ENCODE measurements at regions not wholly inside any gene's neighbourhood (a gene's known extent, or its start where the extent isn't known, plus 50 kb on each side); places are given as distances from the start of the nearest gene placed in this dataset.

GRCh38 chr18:25647404-25647803 lies 295.4 kb upstream of the ZNF521 start:
- DNase-seq (ENCODE audit: low read depth in 2 of 2): no peak

- no peak for DNase-seq (ENCODE audit: low read depth in 2 of 2)
Observed at GRCh38 chr18:25646971-25647370, 295.0 kb upstream of the ZNF521 start.

GRCh38 chr18:25639596-25639995 lies 287.6 kb upstream of the ZNF521 start:
- DNase-seq (ENCODE audit: low read depth in 2 of 2): no peak

- no peak for DNase-seq (ENCODE audit: low read depth in 2 of 2)
Observed at GRCh38 chr18:25633563-25633962, 281.6 kb upstream of the ZNF521 start.

GRCh38 chr18:25630682-25631081 lies 278.7 kb upstream of the ZNF521 start:
- no peak for DNase-seq (ENCODE audit: low read depth in 2 of 2)

- no peak for DNase-seq (ENCODE audit: low read depth in 2 of 2)
Observed at GRCh38 chr18:25621682-25622081, 269.7 kb upstream of the ZNF521 start.

GRCh38 chr18:25621144-25621543 lies 269.2 kb upstream of the ZNF521 start:
- DNase-seq (ENCODE audit: low read depth in 2 of 2): no peak

GRCh38 chr18:25614168-25614567 lies 262.2 kb upstream of the ZNF521 start:
- DNase-seq (ENCODE audit: low read depth in 2 of 2): no peak

GRCh38 chr18:25612466-25612865 lies 260.5 kb upstream of the ZNF521 start:
- DNase-seq (ENCODE audit: low read depth in 2 of 2): no peak

GRCh38 chr18:25608091-25608490 lies 256.1 kb upstream of the ZNF521 start:
- DNase-seq (ENCODE audit: low read depth in 2 of 2): no peak

- no peak for DNase-seq (ENCODE audit: low read depth in 2 of 2)
Observed at GRCh38 chr18:25604894-25605597, 253.1 kb upstream of the ZNF521 start.

GRCh38 chr18:25604196-25604893 lies 252.4 kb upstream of the ZNF521 start:
- DNase-seq (ENCODE audit: low read depth in 2 of 2): no peak

- no peak for DNase-seq (ENCODE audit: low read depth in 2 of 2)
Observed at GRCh38 chr18:25599443-25599842, 247.5 kb upstream of the ZNF521 start.

- no peak for DNase-seq (ENCODE audit: low read depth in 2 of 2)
Observed at GRCh38 chr18:25597476-25597875, 245.5 kb upstream of the ZNF521 start.

- no peak for DNase-seq (ENCODE audit: low read depth in 2 of 2)
Observed at GRCh38 chr18:25595274-25596060, 243.5 kb upstream of the ZNF521 start.

- no peak for DNase-seq (ENCODE audit: low read depth in 2 of 2)
Observed at GRCh38 chr18:25594351-25594750, 242.4 kb upstream of the ZNF521 start.

- no peak for DNase-seq (ENCODE audit: low read depth in 2 of 2)
Observed at GRCh38 chr18:25592804-25593360, 240.9 kb upstream of the ZNF521 start.

GRCh38 chr18:25590456-25590855 lies 238.5 kb upstream of the ZNF521 start:
- no peak for DNase-seq (ENCODE audit: low read depth in 2 of 2)

GRCh38 chr18:25587545-25587944 lies 235.6 kb upstream of the ZNF521 start:
- DNase-seq (ENCODE audit: low read depth in 2 of 2): no peak

- no peak for DNase-seq (ENCODE audit: low read depth in 2 of 2)
Observed at GRCh38 chr18:25568986-25569385, 217.0 kb upstream of the ZNF521 start.

GRCh38 chr18:25563816-25564683 lies 212.1 kb upstream of the ZNF521 start:
- DNase-seq (ENCODE audit: low read depth in 2 of 2): no peak
